ENCODE measurements at regions not wholly inside any gene's neighbourhood (a gene's known extent, or its start where the extent isn't known, plus 50 kb on each side); places are given as distances from the start of the nearest gene placed in this dataset.
"Not testable (repeated sequence)": the region's sequence is repeated elsewhere in the genome, so short reads cannot be mapped to it uniquely, and the experiment has no call there.

- DNase-seq = no peak
Measured at GRCh38 chr21:18722193-18722592, 318.6 kb upstream of the TMPRSS15 start.

- no peak for DNase-seq
Measured at GRCh38 chr21:18723171-18723570, 319.6 kb upstream of the TMPRSS15 start.

GRCh38 chr21:18725653-18726052, 322.1 kb upstream of the TMPRSS15 start:
- DNase-seq = no peak

- DNase-seq = no peak
Measured at GRCh38 chr21:18741954-18742353, 338.4 kb upstream of the TMPRSS15 start.

- DNase-seq = no peak
Measured at GRCh38 chr21:18743531-18743930, 339.9 kb upstream of the TMPRSS15 start.

- DNase-seq = no peak
Measured at GRCh38 chr21:18744840-18745239, 341.3 kb upstream of the TMPRSS15 start.

GRCh38 chr21:18752894-18753293, 349.3 kb upstream of the TMPRSS15 start:
- not testable (repeated sequence) for DNase-seq

GRCh38 chr21:18756272-18756671, 352.7 kb upstream of the TMPRSS15 start:
- not testable (repeated sequence) for DNase-seq

GRCh38 chr21:18759267-18759666, 355.7 kb upstream of the TMPRSS15 start:
- DNase-seq = no peak

- no peak for DNase-seq
Measured at GRCh38 chr21:18759751-18760161, 356.2 kb upstream of the TMPRSS15 start.

- no peak for DNase-seq
Measured at GRCh38 chr21:18760247-18760646, 356.7 kb upstream of the TMPRSS15 start.

- DNase-seq = no peak
Measured at GRCh38 chr21:18764720-18765119, 361.1 kb upstream of the TMPRSS15 start.

- no peak for DNase-seq
Measured at GRCh38 chr21:18769599-18769998, 366.0 kb upstream of the TMPRSS15 start.

GRCh38 chr21:18771845-18772380, 368.3 kb upstream of the TMPRSS15 start:
- no peak for DNase-seq

- no peak for DNase-seq
Measured at GRCh38 chr21:18772404-18772803, 368.8 kb upstream of the TMPRSS15 start.

GRCh38 chr21:18772897-18773296, 369.3 kb upstream of the TMPRSS15 start:
- DNase-seq = no peak

GRCh38 chr21:18776936-18777335, 373.4 kb upstream of the TMPRSS15 start:
- no peak for DNase-seq

- DNase-seq = no peak
Measured at GRCh38 chr21:18782721-18783120, 379.1 kb upstream of the TMPRSS15 start.

- DNase-seq = no peak
Measured at GRCh38 chr21:18801468-18801867, 397.9 kb upstream of the TMPRSS15 start.

GRCh38 chr21:18803624-18804023, 400.0 kb upstream of the TMPRSS15 start:
- DNase-seq = no peak

GRCh38 chr21:18810136-18810535, 406.6 kb upstream of the TMPRSS15 start:
- no peak for DNase-seq

- DNase-seq = no peak
Measured at GRCh38 chr21:18812308-18812707, 408.7 kb upstream of the TMPRSS15 start.

- no peak for DNase-seq
Measured at GRCh38 chr21:18819507-18819906, 415.9 kb upstream of the TMPRSS15 start.

- no peak for DNase-seq
Measured at GRCh38 chr21:18826562-18826961, 423.0 kb upstream of the TMPRSS15 start.

Data from occipital lobe (tissue), 1 donor.